Right lobe of liver (tissue), 4 donors: ENCODE measurements at regions not wholly inside any gene's neighbourhood (a gene's known extent, or its start where the extent isn't known, plus 50 kb on each side); places are given as distances from the start of the nearest gene placed in this dataset.

Source experiments
- POLR2A ChIP-seq: fragments of 450-650 bp; IDR thresholded peaks from one replicate; pipeline ENCODE4 v1.6.1; 2017; ENCODE audit warnings: antibody characterized with exemption, mild to moderate bottlenecking
- TF ChIP-seq, protein P1 (sequence below), 4 donors: fragments of 200-600 bp in 3 of 4; fragments of 450-650 bp in 1 of 4; IDR thresholded peaks; one replicate each; pipeline versions ENCODE4 v1.5.1 to v1.8.0; 2016 to 2022; ENCODE audit warnings: antibody characterized with exemption in 4 of 4, mild to moderate bottlenecking in 2 of 4
- donor health status: DM: no; HTN: no; CAD: no.
- donor health status: DM: no; HTN: no; CAD: no.
- donor health status: DM: no; HTN: yes; CAD: no.

DNA sequence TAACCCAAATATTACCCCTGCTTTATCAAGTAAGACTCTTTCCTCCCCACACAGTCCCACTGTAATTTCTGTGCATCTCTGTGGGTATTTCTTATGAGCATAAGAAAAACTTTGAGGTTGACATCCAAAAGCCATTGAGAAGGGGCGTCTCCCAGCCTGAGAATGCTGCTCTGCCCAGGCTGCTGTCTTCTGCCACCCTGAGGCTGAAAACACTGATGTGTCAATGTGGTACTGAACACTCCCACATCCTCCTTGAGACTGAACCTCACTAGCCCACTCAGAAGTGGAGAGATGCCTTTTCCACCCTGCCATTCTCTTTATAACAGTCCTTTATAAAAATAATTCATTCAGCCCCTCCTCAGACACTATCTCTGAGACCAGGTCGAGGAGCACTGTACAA, 120.8 kb downstream of the SMIM20 start:
- TF ChIP-seq, protein P1, sequence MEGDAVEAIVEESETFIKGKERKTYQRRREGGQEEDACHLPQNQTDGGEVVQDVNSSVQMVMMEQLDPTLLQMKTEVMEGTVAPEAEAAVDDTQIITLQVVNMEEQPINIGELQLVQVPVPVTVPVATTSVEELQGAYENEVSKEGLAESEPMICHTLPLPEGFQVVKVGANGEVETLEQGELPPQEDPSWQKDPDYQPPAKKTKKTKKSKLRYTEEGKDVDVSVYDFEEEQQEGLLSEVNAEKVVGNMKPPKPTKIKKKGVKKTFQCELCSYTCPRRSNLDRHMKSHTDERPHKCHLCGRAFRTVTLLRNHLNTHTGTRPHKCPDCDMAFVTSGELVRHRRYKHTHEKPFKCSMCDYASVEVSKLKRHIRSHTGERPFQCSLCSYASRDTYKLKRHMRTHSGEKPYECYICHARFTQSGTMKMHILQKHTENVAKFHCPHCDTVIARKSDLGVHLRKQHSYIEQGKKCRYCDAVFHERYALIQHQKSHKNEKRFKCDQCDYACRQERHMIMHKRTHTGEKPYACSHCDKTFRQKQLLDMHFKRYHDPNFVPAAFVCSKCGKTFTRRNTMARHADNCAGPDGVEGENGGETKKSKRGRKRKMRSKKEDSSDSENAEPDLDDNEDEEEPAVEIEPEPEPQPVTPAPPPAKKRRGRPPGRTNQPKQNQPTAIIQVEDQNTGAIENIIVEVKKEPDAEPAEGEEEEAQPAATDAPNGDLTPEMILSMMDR (IDR thresholded peaks at IDR 0.05), result no peak
- no peak for TF ChIP-seq POLR2A
